HG03280 (cell line): ENCODE measurements at regions not wholly inside any gene's neighbourhood (a gene's known extent, or its start where the extent isn't known, plus 50 kb on each side); places are given as distances from the start of the nearest gene placed in this dataset.
"Not testable (repeated sequence)": the region's sequence is repeated elsewhere in the genome, so short reads cannot be mapped to it uniquely, and the experiment has no call there.

ENCODE experiments used
- ATAC-seq: cut with Tn5 transposase; IDR thresholded peaks from one replicate; pipeline ENCODE4 v1.9.1; 2021; ENCODE audit warnings: mild to moderate bottlenecking, moderate library complexity; ENCODE audit not compliant: unreplicated experiment

DNA sequence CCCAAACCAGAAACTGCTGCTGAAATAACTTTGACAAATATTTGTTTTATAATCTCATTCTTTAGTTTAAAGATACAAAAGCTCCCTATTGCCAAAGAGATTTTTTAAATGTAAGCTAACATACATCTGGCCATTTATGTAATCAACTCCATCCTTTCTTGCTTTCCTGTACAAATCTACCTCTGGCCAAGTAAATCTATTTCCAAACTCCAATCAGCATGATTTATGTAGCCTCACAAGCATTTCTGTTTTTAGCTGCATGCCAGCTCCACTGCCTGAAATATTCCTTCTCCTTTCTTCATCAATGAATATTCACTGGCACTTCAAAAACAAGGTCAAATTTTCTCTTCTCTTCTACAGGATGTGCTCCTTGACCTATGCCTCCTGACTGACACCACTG lies 80.0 kb downstream of the SHOX2 start:
- no peak for ATAC-seq

DNA sequence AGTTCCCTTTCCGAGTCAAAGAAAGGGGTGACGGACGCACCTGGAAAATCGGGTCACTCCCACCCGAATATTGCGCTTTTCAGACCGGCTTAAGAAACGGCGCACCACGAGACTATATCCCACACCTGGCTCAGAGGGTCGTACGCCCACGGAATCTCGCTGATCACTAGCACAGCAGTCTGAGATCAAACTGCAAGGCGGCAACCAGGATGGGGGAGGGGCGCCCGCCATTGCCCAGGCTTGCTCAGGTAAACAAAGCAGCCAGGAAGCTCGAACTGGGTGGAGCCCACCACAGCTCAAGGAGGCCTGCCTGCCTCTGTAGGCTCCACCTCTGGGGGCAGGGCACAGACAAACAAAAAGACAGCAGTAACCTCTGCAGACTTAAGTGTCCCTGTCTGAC lies 86.3 kb downstream of the SHOX2 start:
- ATAC-seq, result not testable (repeated sequence)

DNA sequence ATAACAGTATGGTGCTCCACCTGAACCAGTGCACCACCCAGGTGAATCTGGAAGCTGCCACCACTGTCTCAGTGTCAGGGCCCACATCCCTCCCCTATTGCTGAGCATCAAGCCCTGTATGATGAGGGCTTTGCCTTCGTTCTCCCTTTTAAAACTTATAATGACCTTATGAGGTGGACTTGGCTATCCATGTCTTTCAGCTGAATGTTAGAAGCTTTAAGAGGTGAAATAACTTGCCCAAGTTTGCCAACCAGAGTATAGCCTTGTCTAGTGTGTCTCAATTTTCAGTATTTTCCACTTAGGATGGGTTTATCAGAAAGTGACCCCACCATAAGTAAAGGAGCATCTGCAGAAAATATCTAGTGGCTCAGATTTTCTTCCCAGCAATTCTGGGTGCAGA lies 87.8 kb downstream of the SHOX2 start:
- ATAC-seq, result no peak

DNA sequence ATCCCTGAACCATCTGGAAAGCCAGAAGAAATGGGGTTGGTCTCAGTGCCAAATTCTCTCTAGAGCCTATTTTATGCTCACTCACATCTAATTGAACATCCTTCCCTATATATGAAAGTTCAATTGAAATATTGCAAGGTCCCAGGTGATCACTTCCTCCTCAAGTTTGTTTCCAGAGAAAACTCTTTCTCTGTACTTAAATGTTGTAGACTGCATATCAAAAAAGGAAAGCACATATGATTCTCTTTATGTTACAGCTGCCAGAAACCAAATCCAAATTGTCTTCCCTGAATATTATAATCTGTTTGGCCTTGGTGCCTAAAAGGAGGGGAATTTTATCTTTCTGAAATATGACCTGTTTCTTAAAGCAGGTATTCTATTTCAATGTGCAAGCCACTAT lies 93.3 kb downstream of the SHOX2 start:
- no peak for ATAC-seq

DNA sequence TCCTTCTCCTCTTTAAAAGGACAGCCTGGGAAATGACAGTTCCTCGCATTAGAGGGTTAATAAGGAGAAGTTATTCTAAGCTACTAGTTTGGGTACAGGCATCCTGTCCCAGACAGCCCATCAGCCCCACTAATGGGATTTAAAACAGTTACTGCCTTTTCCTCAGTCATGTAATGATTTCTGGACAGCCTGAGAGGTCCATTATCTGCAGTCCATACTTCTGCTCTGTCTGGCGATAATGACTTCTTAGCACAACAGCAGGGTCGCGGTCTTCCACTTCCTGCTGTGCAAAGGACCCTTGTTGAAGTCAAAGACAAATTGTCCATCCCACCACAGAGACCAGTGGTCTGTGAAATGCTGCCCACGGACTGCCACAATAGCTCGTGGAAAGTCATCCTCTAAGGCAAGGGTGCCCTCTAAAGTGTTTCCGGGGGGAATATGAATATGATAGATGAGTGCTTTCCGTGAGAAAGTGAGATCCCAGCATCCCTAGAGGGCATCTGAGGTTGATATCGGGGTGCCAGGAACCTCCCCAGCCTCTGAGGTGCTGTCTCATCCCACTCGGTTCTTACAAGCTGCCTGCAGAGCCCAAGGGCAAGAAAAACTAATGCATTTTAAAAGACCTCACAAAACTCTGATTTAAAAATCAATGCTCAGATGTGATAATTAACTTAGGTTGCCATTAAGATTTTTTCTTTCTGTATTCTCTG lies 100.7 kb downstream of the SHOX2 start:
- ATAC-seq, result no peak

DNA sequence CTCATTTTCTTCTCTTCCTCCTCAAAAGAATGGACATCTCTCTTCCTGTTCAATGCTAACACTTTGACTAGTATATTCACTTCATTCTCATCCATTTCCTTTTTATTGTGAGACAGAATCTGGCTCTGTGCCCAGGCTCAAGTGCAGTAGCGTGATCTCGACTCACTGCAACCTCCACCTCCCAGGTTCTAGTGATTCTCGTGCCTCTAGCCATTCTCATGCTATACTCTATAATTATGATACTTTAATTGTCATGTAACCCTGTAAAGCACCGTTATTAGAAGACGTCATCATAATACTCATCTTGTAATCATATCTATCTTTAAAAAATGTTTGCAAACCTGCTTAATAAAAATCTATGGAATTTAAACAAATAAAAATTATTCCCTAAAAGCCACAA lies 107.0 kb downstream of the SHOX2 start:
- no peak for ATAC-seq

DNA sequence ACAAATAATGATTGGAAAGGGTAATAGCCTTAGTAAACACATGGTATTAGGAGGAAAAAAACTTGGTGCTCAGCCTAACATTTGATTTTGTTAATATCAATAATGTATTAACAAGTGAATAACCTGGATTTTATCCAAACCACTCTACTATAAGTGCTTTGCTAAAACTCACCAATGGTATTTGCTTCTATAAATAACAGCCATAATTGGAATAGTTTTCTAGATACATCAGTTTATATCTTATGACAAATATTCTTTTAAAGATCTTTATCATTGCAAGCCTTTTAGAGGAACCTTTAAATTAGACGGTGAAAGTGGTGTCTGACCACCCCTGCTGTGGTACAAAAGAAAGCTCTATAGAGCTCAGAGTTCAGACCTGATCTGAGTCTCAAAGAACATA lies 123.9 kb downstream of the SHOX2 start:
- ATAC-seq, result no peak

DNA sequence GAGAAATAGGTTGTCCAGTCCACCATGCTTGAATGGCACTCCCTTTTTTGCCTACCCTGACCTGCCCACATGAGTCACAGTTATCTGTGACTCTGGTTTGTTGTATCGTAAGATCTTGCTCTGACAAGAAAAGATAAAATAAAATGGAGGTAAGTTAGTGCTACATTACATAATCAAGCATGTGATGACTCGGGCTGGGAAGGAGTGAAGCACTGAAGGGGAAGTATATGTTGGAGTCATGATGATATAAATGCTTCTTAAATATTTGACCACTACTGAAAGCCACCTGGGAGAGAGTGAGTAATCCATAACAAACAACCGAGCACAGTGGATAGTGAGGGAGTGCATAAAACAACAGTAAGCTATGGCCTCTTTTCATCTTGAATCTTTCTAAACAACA lies 124.4 kb downstream of the SHOX2 start:
- ATAC-seq, result no peak

DNA sequence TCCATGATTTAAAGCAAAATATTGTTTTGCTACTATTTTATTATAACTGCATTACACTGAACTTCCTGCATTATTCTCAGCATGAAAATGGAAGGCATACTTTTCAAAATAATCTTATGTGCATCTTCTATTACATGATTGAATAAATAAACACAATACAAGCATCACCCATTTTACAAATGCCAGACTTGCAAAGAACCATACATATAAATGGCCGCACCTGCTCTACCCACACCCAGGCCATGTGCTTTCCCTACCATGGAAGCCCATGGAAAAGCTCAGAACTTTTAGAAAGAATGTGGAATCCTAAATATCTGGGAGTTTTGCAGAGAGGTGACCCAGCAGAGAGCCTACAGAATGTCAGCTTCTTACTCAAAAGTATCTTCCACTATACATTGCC lies 127.2 kb downstream of the SHOX2 start:
- ATAC-seq, result no peak

DNA sequence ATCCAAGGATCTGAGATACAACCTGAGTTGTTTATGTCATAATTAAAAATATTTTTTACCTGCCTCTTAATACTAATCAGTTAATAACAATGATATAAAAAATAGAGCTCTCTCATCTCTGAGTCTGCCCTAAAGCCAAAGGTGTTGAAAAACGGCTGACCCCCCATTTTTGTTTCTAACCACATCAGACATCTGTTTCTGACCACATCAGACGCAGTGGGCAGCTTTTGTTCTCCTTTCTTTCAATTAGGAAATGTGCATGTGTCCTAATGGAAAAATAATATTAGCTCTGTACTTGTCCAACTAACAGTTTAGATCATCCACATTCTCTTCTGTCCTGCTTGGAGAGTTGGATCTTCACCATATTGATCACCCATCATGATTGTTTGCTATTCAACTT lies 144.6 kb downstream of the SHOX2 start:
- ATAC-seq, result no peak

DNA sequence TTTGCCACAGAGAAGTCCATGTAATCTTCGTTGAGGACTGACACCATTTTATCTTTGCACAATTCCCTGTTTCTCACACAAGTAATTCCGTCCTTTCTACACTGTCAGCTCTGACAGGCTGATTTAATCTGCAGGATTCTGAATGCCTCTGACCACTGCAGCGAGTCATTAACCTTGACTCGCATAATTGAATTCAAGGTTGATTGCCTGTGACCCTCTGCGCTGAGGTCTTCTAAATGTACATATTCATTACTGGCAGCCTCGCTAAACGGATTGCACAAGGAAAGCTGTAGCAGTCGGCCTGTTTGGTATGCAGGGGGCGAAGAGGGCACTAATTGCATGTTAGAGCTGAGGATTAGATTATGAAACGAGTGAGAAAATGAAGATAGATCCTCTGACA lies 147.8 kb downstream of the SHOX2 start:
- no peak for ATAC-seq

DNA sequence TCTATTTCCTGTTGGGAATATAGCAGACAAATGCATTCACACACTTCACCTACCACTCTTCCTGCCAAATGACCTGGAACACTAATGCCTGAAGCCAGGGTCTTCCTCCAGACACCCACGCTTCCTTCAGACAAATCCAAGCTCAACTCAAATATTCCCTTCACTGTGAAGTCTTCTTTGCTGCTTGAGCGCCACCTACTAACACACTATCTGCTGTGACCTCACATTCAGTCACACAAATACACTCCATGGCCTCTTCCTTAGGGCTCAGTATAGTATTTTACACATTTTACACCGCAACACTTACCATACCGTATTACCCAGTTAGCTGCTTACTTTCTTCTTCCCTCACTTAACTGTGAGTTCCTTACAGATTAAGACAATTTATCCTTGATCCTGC lies 149.4 kb downstream of the SHOX2 start:
- no peak for ATAC-seq

DNA sequence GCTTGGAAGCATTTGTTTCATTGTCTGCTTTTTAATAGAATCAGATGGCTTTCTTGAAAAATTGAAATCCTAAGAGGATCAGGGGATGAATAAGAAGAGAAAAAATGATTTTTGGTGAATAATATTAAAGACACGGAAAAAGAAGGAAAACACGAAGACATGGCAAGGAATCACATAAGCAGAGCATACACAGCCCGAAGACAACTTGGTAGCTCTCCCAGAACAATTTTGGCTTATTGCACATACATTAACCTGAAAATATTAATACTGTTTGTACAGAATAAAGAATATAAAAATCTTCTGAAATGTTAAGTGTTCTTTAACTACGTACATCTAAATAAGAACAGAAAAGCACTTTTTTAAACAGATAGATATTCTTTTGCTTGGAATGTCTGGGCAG lies 150.0 kb downstream of the SHOX2 start:
- no peak for ATAC-seq

DNA sequence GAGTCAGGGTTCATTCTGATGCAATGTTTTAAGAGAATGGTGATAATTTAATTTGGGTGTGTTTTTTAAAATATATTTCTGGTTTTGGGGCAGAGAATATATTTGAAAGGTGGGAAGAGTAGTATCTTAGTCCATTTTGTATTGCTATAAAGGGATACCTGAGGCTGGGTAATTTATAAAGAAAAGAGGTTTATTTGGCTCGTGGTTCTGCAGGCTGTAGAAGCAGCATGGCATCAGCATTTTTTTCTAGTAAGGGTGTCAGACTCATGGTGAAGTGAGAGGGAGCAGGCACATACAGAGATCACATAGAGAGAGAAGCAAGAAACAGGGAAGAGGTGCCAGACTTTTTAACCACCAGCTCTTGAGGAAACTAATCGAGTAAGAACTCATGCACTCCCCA lies 152.7 kb downstream of the SHOX2 start:
- ATAC-seq, result no peak

DNA sequence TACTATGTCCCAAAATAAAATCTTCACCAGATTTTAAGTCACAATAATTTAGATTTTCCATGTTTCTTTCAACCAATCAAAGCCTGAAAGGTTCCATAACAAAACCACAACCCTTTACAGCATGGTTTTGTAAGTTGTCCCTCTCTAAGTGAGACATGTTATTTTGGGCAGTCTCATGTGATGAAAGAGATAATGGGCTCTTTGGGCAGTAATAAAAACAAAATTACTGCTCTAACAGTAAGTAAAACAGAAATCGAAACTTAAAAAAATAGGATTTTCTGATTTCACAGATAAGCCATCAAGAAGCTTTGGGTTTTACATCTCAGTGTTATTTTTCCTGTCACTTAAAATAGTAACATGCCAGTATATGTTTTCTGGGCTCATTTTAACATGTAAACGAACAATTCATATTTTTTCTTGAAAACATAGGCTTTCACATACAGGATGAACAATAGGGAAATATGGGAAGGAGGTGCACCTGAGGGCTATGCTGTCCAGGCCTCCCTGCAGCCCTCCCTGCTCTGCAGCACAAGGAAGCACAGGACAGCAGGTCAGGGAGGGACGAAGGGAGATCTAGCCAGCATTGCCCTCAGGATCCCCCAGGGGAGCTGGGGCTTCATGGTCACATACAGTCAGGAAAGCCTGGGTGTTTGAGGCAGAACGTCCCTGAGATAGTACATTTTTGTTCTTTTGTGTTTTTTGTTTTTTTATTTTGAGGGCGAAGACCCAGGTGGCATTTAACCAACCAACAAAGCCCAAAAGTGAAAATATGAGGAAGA lies 157.4 kb downstream of the SHOX2 start:
- ATAC-seq, result no peak

DNA sequence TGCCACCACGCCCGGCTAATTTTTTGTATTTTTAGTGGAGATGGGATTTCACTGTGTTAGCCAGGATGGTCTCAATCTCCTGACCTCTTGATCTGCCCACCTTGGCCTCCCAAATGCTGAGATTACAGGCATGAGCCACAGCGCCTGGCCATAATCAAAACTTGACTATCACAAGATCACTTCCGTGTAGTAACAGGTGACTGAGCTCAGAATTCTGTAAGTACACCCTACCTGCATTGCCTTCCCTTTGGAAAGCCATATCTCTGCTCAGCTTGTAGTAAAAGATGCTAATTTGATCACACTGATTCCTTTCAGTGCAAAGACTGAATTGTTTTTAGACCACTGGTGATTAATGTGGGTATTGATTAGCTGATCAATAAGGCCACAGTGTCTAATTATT lies 167.1 kb downstream of the SHOX2 start:
- ATAC-seq, result no peak

DNA sequence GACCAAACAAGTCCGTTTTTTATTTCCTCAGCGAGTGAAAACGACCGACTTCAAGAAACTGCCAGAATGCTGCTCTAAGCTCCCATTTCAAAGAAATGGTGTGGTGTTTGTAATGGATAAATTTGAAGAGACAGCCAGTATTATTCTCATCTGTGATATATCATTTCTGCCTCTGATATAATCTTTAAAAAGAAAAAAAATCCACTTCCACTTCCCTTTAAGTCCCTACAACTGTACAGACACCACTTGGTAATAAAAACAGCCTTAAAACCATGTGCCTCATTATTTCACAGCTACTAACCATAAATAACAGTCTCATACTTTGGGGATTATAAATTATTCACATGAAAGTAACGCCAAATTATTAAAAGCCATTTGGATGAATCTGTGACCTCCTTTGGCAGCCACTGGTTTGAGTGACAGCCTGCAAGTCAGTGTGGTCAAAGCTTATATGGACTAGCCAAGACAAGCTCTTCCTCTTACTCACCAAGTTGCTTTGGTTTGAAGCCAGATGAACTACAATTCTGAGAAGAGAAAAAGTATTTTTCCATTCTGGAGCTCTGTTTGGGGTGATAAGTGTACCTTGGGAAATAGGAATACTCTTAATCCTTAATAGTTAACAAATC lies 168.0 kb downstream of the SHOX2 start:
- ATAC-seq, result no peak

DNA sequence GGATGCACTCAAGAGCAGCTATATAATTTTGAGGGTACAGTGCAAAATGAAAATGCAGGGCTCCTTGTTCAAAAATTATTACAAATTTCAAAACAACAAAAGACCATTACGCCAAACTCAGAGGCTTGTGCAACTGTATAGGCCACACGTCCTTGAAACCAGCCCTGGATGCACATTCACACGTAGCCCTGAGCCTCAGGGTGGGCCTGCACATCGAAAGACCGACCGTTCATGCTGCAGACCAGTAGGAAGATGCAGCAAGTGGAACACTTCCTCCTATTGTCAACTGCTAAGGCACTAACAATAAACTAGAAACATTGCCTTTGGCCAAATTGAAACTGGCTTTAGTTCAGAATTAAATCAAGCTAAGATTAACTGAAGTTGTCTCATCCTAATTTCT lies 174.7 kb downstream of the SHOX2 start:
- no peak for ATAC-seq

DNA sequence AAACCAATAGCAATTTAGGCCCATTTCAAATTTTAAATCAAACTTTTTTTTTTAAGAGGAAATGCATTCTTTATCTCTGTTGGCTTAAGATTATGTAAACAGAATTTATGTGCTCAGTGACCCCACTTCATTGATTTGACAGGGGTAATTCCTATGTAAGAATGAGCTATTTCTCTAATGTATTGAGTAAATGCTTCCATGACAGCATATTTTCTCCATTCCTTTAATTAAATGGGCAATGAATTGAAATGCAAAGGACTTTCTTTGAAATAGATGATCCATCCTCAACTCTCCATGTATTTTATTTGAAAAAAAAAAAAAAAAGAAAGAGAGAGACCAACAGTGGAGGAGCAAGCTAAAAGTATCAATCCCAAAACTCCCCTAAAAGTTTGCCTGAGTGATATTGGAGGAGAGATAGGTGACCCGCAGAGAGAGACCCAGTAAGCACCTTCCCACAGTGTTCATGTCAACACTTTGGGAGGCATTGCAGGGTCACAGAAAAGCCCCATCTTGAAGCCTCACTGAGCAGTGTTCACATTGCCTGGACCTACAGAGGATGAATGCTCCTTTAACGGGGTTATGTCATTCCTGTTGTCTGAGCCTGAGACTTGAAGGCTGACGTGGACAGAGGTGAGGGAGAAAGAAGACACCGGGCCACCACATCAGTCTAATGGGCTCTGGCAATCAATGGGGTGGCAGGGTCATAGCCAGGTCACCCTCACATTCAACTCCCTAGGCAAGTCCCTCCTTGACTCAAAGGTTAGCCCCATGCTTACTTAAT lies 176.0 kb downstream of the SHOX2 start:
- no peak for ATAC-seq

DNA sequence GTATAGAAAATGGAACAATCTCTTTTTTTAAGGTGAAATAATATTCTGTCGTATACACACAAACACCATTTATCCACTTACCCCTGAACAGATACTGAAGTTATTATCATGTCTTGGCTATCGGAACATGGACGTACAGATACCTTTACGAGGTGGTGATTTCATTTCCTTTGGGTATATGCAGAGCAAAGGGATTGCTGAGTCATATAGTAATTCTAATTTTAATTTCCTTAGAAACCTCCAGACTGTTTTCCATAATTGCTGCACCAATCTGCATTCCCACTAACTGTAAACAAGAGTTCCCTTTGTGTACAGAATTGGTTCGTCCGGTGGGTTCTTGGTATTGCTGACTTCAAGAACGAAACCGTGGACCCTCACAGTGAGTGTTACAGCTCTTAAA lies 179.4 kb downstream of the SHOX2 start:
- no peak for ATAC-seq

DNA sequence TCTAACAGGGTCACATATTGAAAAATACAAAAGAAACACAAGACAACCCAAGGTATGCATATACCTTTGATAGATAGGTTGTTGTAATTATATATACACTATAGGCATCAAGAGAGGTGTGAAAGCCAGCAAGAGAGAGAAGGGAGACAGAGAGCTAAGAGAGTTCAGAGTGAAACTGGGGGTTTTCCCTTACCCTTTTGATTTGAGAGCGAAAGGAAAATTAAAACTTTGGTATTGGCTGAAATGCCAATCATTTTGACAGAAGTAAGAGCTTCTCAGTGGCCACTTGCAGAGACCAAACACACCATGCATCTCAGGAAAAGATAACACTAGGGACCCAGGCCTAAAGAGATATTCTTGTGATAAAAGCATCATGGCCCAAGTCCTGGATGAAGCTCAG lies 183.6 kb downstream of the SHOX2 start:
- no peak for ATAC-seq
